Endothelial cell of umbilical vein (primary cell): ENCODE measurements at regions not wholly inside any gene's neighbourhood (a gene's known extent, or its start where the extent isn't known, plus 50 kb on each side); places are given as distances from the start of the nearest gene placed in this dataset.

Source experiments
- BruUV-seq: library from RNA; stranded (reverse); fragments of 400-500 nt; replicated peaks from 2 replicates; lab custom pipeline; 2021; lab: Mats Ljungman, UMichigan
- CTCF ChIA-PET: fragments of 300-600, 350-600 bp; sonication (Branson Sonifier 250); formaldehyde crosslinking; loops from one replicate; lab custom pipeline; 2021; ENCODE audit warnings: antibody characterized with exemption, inconsistent platforms; lab: Charles Lee
- POLR2A ChIA-PET: fragments of 300-600, 350-600 bp; sonication (Branson Sonifier 250); formaldehyde crosslinking; loops from one replicate; lab custom pipeline; 2021; ENCODE audit warnings: antibody characterized with exemption, inconsistent platforms; lab: Charles Lee
- DNase-seq: peaks from one replicate; pipeline ENCODE4 v3.0.0-alpha.2; 2011; ENCODE audit warnings: low read depth, low spot score
- FAIRE-seq: peaks from 2 replicates; lab custom pipeline; 2011; peaks lifted over from hg19 to GRCh38; lab: Jason Lieb, UNC
- H2AFZ ChIP-seq: 2 replicates; pipeline ENCODE4 v1.6.0; 2012; ENCODE audit warnings: low read depth, low read length, control low read depth, inconsistent platforms
- H3K27ac ChIP-seq: 2 replicates; pipeline ENCODE4 v1.5.1; 2011; ENCODE audit warnings: low read depth, mild to moderate bottlenecking, control low read depth, low read length, moderate library complexity; ENCODE audit not compliant: insufficient read depth
- H3K27me3 ChIP-seq, 2 experiments: 2 replicates each; pipeline versions ENCODE4 v1.6.0 to v1.6.1; 2011; ENCODE audit warnings: low read length in 2 of 2, mixed read lengths in 1 of 2; ENCODE audit not compliant: control insufficient read depth in 2 of 2, insufficient read depth in 2 of 2
- H3K36me3 ChIP-seq, 2 experiments: 2 replicates in 1 of 2; 3 replicates in 1 of 2; pipeline ENCODE4 v1.5.1; 2011; ENCODE audit warnings: low read length in 2 of 2, mild to moderate bottlenecking in 1 of 2, moderate library complexity in 1 of 2; ENCODE audit not compliant: control insufficient read depth in 2 of 2, insufficient read depth in 2 of 2; ENCODE audit errors: extremely low read depth in 1 of 2
- H3K4me1 ChIP-seq: 3 replicates; pipeline ENCODE4 v1.5.1; 2011; ENCODE audit warnings: mild to moderate bottlenecking, low read length; ENCODE audit not compliant: control insufficient read depth, insufficient read depth; ENCODE audit errors: extremely low read depth
- H3K4me2 ChIP-seq: 2 replicates; pipeline ENCODE4 v1.6.1; 2011; ENCODE audit warnings: low read length, control low read depth, mixed read lengths; ENCODE audit not compliant: insufficient read depth
- H3K4me3 ChIP-seq, 3 experiments: fragments of 200-600 bp in 1 of 3; sonication (generic), shearing (Covaris generic) in 1 of 3; replicated peaks in 1 of 3; 2 replicates each; pipeline ENCODE4 v1.5.1; 2011 to 2016; ENCODE audit warnings: control low read depth in 3 of 3, low read length in 3 of 3, mild to moderate bottlenecking in 2 of 3, inconsistent platforms in 1 of 3, low read depth in 1 of 3, moderate library complexity in 1 of 3; ENCODE audit not compliant: insufficient read depth in 1 of 3
- H3K79me2 ChIP-seq: 2 replicates; pipeline ENCODE4 v1.6.0; 2012; ENCODE audit warnings: low read length, inconsistent platforms; ENCODE audit not compliant: control insufficient read depth, insufficient read depth
- H3K9ac ChIP-seq: replicated peaks from 2 replicates; pipeline ENCODE3; 2011; ENCODE audit warnings: low read length, control low read depth; ENCODE audit not compliant: insufficient read depth; ENCODE audit errors: extremely low read depth
- H3K9me1 ChIP-seq: replicated peaks from 3 replicates; pipeline ENCODE4 v1.6.0; 2011; ENCODE audit warnings: mild to moderate bottlenecking, low read length; ENCODE audit not compliant: control insufficient read depth, insufficient read depth; ENCODE audit errors: extremely low read depth
- H3K9me3 ChIP-seq: replicated peaks from 2 replicates; pipeline ENCODE4 v1.5.1; 2012; ENCODE audit warnings: low read length, inconsistent platforms; ENCODE audit not compliant: control insufficient read depth, insufficient read depth
- H4K20me1 ChIP-seq: replicated peaks from 2 replicates; pipeline ENCODE3; 2011; ENCODE audit warnings: mild to moderate bottlenecking, low read length; ENCODE audit not compliant: control insufficient read depth, insufficient read depth; ENCODE audit errors: extremely low read depth
- EZH2 ChIP-seq: IDR thresholded peaks from 2 replicates; pipeline ENCODE4 v1.6.1; 2012; ENCODE audit warnings: borderline replicate concordance, low read depth, mild to moderate bottlenecking, moderate library complexity, low read length, inconsistent platforms; ENCODE audit not compliant: severe bottlenecking
- FOS ChIP-seq: IDR thresholded peaks from 2 replicates; pipeline ENCODE4 v1.6.1; 2011; ENCODE audit warnings: mild to moderate bottlenecking, low read length, moderate library complexity, borderline replicate concordance; ENCODE audit not compliant: insufficient read depth
- GATA2 ChIP-seq: IDR thresholded peaks from 2 replicates; pipeline ENCODE4 v1.7.0; 2011; ENCODE audit warnings: low read depth, mild to moderate bottlenecking, moderate library complexity, mixed read lengths, low read length; ENCODE audit not compliant: insufficient read length, insufficient read depth
- JUN ChIP-seq: IDR thresholded peaks from 2 replicates; pipeline ENCODE4 v1.6.1; 2011; ENCODE audit warnings: borderline replicate concordance, low read depth; ENCODE audit not compliant: insufficient read length, insufficient read depth
- POLR2A ChIP-seq: IDR thresholded peaks from 2 replicates; pipeline ENCODE4 v1.6.1; 2012; ENCODE audit warnings: low read depth, mild to moderate bottlenecking, control low read depth, low read length
- POLR2AphosphoS5 ChIP-seq: IDR thresholded peaks from 2 replicates; pipeline ENCODE4 v1.6.1; 2012; ENCODE audit warnings: low read depth, mild to moderate bottlenecking, control low read depth, low read length, moderate library complexity; ENCODE audit not compliant: insufficient read depth
- dilution Hi-C: fragments of 300-500 bp; cut with MboI; formaldehyde crosslinking; loops from one replicate; pipeline ENCODE4 v1.15.0; 2019; ENCODE audit warnings: low sequenced_read_pairs; ENCODE audit not compliant: extremely low pct_ligation_motif_present
- intact Hi-C: fragments of 100-400 bp; cut with micrococcal nuclease; formaldehyde crosslinking; loops from one replicate; pipeline ENCODE4 v1.10.0; 2022
- TF ChIP-seq, protein P1 (sequence below), 2 donors: IDR thresholded peaks; 1 replicate in 1 of 2; 2 replicates in 1 of 2; pipeline ENCODE4 v1.5.1; 2011; ENCODE audit warnings: low read length in 2 of 2, mild to moderate bottlenecking in 2 of 2, moderate library complexity in 2 of 2, control low read depth in 1 of 2, inconsistent platforms in 1 of 2, low read depth in 1 of 2; ENCODE audit not compliant: insufficient read depth in 1 of 2; ENCODE audit errors: extremely low read depth in 1 of 2
- TF ChIP-seq, protein P2 (sequence below): IDR thresholded peaks from 2 replicates; pipeline ENCODE4 v1.6.1; 2011; ENCODE audit not compliant: insufficient read depth, insufficient read length

- H3K9me1 ChIP-seq: no peaks in the 10 kb centered on the region
- H3K4me3 ChIP-seq: no peak overlapping the region
- H3K27me3 ChIP-seq: no peaks in the 10 kb centered on the region
- no peaks in the 10 kb centered on the region for H3K36me3 ChIP-seq
- no peaks in the 10 kb centered on the region for H3K79me2 ChIP-seq
- H3K4me1 ChIP-seq: no peaks in the 10 kb centered on the region
- BruUV-seq: no TSS peak
- no peak for FAIRE-seq
- no peak overlapping the region for H3K27ac ChIP-seq
- CTCF ChIA-PET: no interaction called here
- H3K9ac ChIP-seq: no peak overlapping the region
- intact Hi-C loops (no loop called here), dilution Hi-C loops (no loop called here)
- POLR2A ChIA-PET: no interaction called here
- H3K9me3 ChIP-seq: no peaks in the 10 kb centered on the region
- no peak overlapping the region for H2AFZ ChIP-seq
- TF ChIP-seq JUN: no peak
- TF ChIP-seq FOS: no peak
- TF ChIP-seq POLR2AphosphoS5: no peak
- no peak for TF ChIP-seq POLR2A
- no peak for TF ChIP-seq GATA2
- TF ChIP-seq EZH2: no peak
- TF ChIP-seq, protein P1, sequence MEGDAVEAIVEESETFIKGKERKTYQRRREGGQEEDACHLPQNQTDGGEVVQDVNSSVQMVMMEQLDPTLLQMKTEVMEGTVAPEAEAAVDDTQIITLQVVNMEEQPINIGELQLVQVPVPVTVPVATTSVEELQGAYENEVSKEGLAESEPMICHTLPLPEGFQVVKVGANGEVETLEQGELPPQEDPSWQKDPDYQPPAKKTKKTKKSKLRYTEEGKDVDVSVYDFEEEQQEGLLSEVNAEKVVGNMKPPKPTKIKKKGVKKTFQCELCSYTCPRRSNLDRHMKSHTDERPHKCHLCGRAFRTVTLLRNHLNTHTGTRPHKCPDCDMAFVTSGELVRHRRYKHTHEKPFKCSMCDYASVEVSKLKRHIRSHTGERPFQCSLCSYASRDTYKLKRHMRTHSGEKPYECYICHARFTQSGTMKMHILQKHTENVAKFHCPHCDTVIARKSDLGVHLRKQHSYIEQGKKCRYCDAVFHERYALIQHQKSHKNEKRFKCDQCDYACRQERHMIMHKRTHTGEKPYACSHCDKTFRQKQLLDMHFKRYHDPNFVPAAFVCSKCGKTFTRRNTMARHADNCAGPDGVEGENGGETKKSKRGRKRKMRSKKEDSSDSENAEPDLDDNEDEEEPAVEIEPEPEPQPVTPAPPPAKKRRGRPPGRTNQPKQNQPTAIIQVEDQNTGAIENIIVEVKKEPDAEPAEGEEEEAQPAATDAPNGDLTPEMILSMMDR (IDR thresholded peaks at IDR 0.05; ENCODE audit: extremely low read depth in 1 of 2, insufficient read depth in 1 of 2, low read depth in 1 of 2, low read length in 2 of 2): no peak
- TF ChIP-seq, protein P2, sequence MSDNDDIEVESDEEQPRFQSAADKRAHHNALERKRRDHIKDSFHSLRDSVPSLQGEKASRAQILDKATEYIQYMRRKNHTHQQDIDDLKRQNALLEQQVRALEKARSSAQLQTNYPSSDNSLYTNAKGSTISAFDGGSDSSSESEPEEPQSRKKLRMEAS: no peak
- no peak overlapping the region for H3K4me2 ChIP-seq
- no peak for DNase-seq
- H4K20me1 ChIP-seq: no peaks in the 10 kb centered on the region
These were observed 99.4 kb upstream of the CTTNBP2 start for GRCh38 chr7:117972606-117973005.
